ENCODE measurements at regions not wholly inside any gene's neighbourhood (a gene's known extent, or its start where the extent isn't known, plus 50 kb on each side); places are given as distances from the start of the nearest gene placed in this dataset.
"Not testable (repeated sequence)": the region's sequence is repeated elsewhere in the genome, so short reads cannot be mapped to it uniquely, and the experiment has no call there.

DNA sequence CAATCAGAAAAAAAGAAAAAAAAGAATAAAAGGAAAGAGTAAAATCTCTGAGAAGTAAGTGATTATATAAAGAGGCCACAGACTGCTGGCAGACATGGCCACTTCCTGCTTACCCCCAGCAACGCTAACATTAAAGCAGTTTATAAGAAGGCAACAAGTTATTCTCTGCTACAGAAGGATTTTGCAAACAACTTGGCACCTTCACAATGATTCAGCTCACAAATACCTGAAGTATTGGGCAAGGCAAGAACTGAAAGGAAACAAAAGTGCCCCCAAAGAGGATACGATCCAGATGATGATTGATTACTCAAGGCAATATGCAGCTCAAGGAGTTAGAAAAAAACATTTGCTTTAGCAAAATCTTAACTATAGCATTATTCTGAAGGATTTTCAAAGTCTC, 718.8 kb downstream of the KLHL13 start (continued):
- TF ChIP-seq, protein P1, sequence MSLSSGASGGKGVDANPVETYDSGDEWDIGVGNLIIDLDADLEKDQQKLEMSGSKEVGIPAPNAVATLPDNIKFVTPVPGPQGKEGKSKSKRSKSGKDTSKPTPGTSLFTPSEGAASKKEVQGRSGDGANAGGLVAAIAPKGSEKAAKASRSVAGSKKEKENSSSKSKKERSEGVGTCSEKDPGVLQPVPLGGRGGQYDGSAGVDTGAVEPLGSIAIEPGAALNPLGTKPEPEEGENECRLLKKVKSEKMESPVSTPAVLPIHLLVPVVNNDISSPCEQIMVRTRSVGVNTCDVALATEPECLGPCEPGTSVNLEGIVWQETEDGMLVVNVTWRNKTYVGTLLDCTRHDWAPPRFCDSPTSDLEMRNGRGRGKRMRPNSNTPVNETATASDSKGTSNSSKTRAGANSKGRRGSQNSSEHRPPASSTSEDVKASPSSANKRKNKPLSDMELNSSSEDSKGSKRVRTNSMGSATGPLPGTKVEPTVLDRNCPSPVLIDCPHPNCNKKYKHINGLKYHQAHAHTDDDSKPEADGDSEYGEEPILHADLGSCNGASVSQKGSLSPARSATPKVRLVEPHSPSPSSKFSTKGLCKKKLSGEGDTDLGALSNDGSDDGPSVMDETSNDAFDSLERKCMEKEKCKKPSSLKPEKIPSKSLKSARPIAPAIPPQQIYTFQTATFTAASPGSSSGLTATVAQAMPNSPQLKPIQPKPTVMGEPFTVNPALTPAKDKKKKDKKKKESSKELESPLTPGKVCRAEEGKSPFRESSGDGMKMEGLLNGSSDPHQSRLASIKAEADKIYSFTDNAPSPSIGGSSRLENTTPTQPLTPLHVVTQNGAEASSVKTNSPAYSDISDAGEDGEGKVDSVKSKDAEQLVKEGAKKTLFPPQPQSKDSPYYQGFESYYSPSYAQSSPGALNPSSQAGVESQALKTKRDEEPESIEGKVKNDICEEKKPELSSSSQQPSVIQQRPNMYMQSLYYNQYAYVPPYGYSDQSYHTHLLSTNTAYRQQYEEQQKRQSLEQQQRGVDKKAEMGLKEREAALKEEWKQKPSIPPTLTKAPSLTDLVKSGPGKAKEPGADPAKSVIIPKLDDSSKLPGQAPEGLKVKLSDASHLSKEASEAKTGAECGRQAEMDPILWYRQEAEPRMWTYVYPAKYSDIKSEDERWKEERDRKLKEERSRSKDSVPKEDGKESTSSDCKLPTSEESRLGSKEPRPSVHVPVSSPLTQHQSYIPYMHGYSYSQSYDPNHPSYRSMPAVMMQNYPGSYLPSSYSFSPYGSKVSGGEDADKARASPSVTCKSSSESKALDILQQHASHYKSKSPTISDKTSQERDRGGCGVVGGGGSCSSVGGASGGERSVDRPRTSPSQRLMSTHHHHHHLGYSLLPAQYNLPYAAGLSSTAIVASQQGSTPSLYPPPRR (CRISPR knock-in tag; IDR thresholded peaks at IDR 0.05; ENCODE audit: borderline replicate concordance): no peak

DNA sequence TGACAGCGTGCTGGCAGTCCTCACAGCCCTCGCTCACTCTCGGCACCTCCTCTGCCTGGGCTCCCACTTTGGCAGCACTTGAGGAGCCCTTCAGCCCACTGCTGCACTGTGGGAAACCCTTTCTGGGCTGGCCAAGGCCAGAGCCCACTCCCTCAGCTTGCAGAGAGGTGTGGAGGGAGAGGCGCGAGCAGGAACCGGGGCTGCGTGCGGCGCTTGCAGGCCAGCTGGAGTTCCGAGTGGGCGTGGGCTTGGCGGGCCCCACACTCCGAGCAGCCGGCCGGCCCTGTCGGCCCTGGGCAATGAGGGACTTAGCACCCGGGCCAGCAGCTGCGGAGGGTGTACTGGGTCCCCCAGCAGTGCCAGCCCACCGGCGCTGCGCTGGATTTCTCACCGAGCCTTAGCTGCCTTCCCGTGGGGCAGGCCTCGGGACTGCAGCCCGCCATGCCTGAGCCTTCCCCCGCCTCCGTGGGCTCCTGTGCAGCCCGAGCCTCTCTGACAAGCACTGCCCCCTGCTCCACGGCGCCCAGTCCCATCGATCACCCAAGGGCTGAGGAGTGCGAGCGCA, 722.0 kb downstream of the KLHL13 start:
- POLR2A ChIA-PET; H3K36me3 ChIP-seq (ENCODE audit: control insufficient read depth, insufficient read depth, low read length); H3K79me2 ChIP-seq (ENCODE audit: control insufficient read depth, insufficient read depth, low read length); in situ Hi-C loops (cut with MboI); H3K4me3 ChIP-seq; H3K4me2 ChIP-seq (ENCODE audit: insufficient read depth, low read length); ATAC-seq; H3K9ac ChIP-seq (ENCODE audit: insufficient read depth in 1 of 2, low read depth in 2 of 2, low read length in 2 of 2); H3K27me3 ChIP-seq (ENCODE audit: control insufficient read depth in 2 of 2, insufficient read depth in 2 of 2, low read length in 2 of 2); CTCF ChIA-PET (ENCODE audit: low intra/inter-chr PET ratio); BruUV-seq (replicated peaks); H3K9me1 ChIP-seq (ENCODE audit: control insufficient read depth, insufficient read depth, low read length); H3K27ac ChIP-seq (ENCODE audit: extremely low read depth, low read depth, low read length); H3K4me1 ChIP-seq (replicated peaks in 1 of 2; ENCODE audit: control insufficient read depth in 2 of 2, insufficient read depth in 2 of 2, low read length in 2 of 2); intact Hi-C loops (cut with micrococcal nuclease); DNase-seq (ENCODE audit: extremely low read depth in 1 of 4, low spot score in 3 of 4); H3K9me3 ChIP-seq (replicated peaks; ENCODE audit: control insufficient read depth, insufficient read depth, low read depth, low read length); H4K20me1 ChIP-seq (replicated peaks; ENCODE audit: control insufficient read depth, insufficient read depth, low read length); H2AFZ ChIP-seq (ENCODE audit: low read depth, low read length); FAIRE-seq: not testable (repeated sequence)
- WGBS (ENCODE audit: insufficient coverage, low coverage, missing lambda C conversion rate): 0% methylated on average over 3 of the region's 33 CpGs

DNA sequence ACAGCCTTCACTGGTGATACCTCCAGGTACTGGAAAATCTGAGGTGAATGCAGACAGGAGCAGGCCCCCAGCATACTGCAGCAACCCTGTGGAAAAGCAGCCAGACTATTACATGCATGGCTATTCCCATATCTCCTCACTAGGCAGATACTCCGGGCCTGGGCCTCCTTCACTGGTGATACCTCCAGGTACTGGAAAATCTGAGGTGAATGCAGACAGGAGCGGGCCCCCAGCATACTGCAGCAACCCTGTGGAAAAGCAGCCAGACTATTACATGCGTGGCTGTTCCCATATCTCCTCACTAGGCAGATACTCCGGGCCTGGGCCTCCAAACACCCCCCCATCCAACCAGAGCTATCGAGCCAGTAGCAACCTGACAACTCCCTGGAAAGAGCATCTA, 724.2 kb downstream of the KLHL13 start:
- H3K79me2 ChIP-seq (ENCODE audit: control insufficient read depth, insufficient read depth, low read length); CTCF ChIA-PET (ENCODE audit: low intra/inter-chr PET ratio); DNase-seq (ENCODE audit: extremely low read depth in 1 of 4, low spot score in 3 of 4); BruUV-seq (replicated peaks); POLR2A ChIA-PET; H3K9me3 ChIP-seq (replicated peaks; ENCODE audit: control insufficient read depth, insufficient read depth, low read depth, low read length); H3K27me3 ChIP-seq (ENCODE audit: control insufficient read depth in 2 of 2, insufficient read depth in 2 of 2, low read length in 2 of 2); H3K27ac ChIP-seq (ENCODE audit: extremely low read depth, low read depth, low read length); H3K4me2 ChIP-seq (ENCODE audit: insufficient read depth, low read length); H3K4me1 ChIP-seq (replicated peaks in 1 of 2; ENCODE audit: control insufficient read depth in 2 of 2, insufficient read depth in 2 of 2, low read length in 2 of 2); FAIRE-seq; H4K20me1 ChIP-seq (replicated peaks; ENCODE audit: control insufficient read depth, insufficient read depth, low read length); H3K9me1 ChIP-seq (ENCODE audit: control insufficient read depth, insufficient read depth, low read length); H3K9ac ChIP-seq (ENCODE audit: insufficient read depth in 1 of 2, low read depth in 2 of 2, low read length in 2 of 2); in situ Hi-C loops (cut with MboI); ATAC-seq; intact Hi-C loops (cut with micrococcal nuclease); H3K36me3 ChIP-seq (ENCODE audit: control insufficient read depth, insufficient read depth, low read length); H2AFZ ChIP-seq (ENCODE audit: low read depth, low read length); H3K4me3 ChIP-seq: not testable (repeated sequence)
- WGBS (ENCODE audit: insufficient coverage, low coverage, missing lambda C conversion rate): 0% methylated on average over 1 of the region's 5 CpGs
